ENCODE measurements at regions not wholly inside any gene's neighbourhood (a gene's known extent, or its start where the extent isn't known, plus 50 kb on each side); places are given as distances from the start of the nearest gene placed in this dataset.

GRCh38 chr7:22895140-22895827 is 72.6 kb upstream of the TOMM7 start:
- peaks cover 13% of the 10 kb centered on the region for H3K4me1 Mint-ChIP-seq
- intact Hi-C loops (cut with micrococcal nuclease) = no loop called here
- H3K27ac Mint-ChIP-seq = no peak overlapping the region
- peaks cover 4% of the 10 kb centered on the region for H3K27me3 Mint-ChIP-seq
- DNase-seq = no peak
- no peaks in the 10 kb centered on the region for H3K36me3 Mint-ChIP-seq (ENCODE audit: low read depth)
- H3K4me3 Mint-ChIP-seq = no peak overlapping the region
- peaks cover 8% of the 10 kb centered on the region for H3K9me3 Mint-ChIP-seq

GRCh38 chr7:22894546-22894945 is 71.9 kb upstream of the TOMM7 start:
- H3K9me3 Mint-ChIP-seq = peaks cover 8% of the 10 kb centered on the region
- intact Hi-C loops (cut with micrococcal nuclease) = no loop called here
- peaks cover 4% of the 10 kb centered on the region for H3K27me3 Mint-ChIP-seq
- no peak for DNase-seq
- no peak overlapping the region for H3K4me3 Mint-ChIP-seq
- peaks cover 13% of the 10 kb centered on the region for H3K4me1 Mint-ChIP-seq
- no peaks in the 10 kb centered on the region for H3K36me3 Mint-ChIP-seq (ENCODE audit: low read depth)
- no peak overlapping the region for H3K27ac Mint-ChIP-seq

GRCh38 chr7:22890773-22891172 is 68.1 kb upstream of the TOMM7 start:
- Mint-ChIP-seq H3K27ac (no peak overlapping the region), H3K27me3 (peaks cover 4% of the 10 kb centered on the region), H3K4me1 (peaks cover 15% of the 10 kb centered on the region), H3K9me3 (peaks cover 8% of the 10 kb centered on the region), H3K4me3 (no peak overlapping the region), H3K36me3 (ENCODE audit: low read depth) (no peaks in the 10 kb centered on the region)
- intact Hi-C loops (cut with micrococcal nuclease) = no loop called here
- no peak for DNase-seq

- Mint-ChIP-seq H3K4me1 (peaks cover 43% of the 10 kb centered on the region), H3K4me3 (peak overlapping the region; percentile 66), H3K36me3 (ENCODE audit: low read depth) (peaks cover 6% of the 10 kb centered on the region), H3K27me3 (no peaks in the 10 kb centered on the region), H3K9me3 (peaks cover 11% of the 10 kb centered on the region), H3K27ac (peak overlapping the region; percentile 93)
- DNase-seq = peak; percentile 90
- intact Hi-C loops (cut with micrococcal nuclease) = loop anchor here (1.0 to 10.0 kb wide), 8 partner anchors 31 to 321 kb away; partner anchors contain the start of genes HYCC1 and TOMM7
Measured at GRCh38 chr7:22885797-22886261, 63.2 kb upstream of the TOMM7 start.

GRCh38 chr7:22884911-22885788 is 62.5 kb upstream of the TOMM7 start:
- no peak for DNase-seq
- intact Hi-C loops (cut with micrococcal nuclease) = loop anchor here (1.0 to 10.0 kb wide), 8 partner anchors 30 to 320 kb away; partner anchors contain the start of genes HYCC1 and TOMM7
- Mint-ChIP-seq H3K9me3 (peaks cover 11% of the 10 kb centered on the region), H3K36me3 (ENCODE audit: low read depth) (peaks cover 6% of the 10 kb centered on the region), H3K27me3 (no peaks in the 10 kb centered on the region), H3K27ac (peak overlapping the region; percentile 93), H3K4me1 (peaks cover 45% of the 10 kb centered on the region), H3K4me3 (peak overlapping the region; percentile 66)

GRCh38 chr7:22882106-22882505 is 59.5 kb upstream of the TOMM7 start:
- H3K27me3 Mint-ChIP-seq = no peaks in the 10 kb centered on the region
- no peak overlapping the region for H3K4me3 Mint-ChIP-seq
- intact Hi-C loops (cut with micrococcal nuclease) = loop anchor here (10.0 kb wide), 2 partner anchors 217 to 317 kb away; no protein-coding TSS in a partner anchor
- no peak for DNase-seq
- peak overlapping the region; percentile 7 for H3K27ac Mint-ChIP-seq
- peaks cover 45% of the 10 kb centered on the region for H3K4me1 Mint-ChIP-seq
- H3K9me3 Mint-ChIP-seq = peaks cover 11% of the 10 kb centered on the region
- peaks cover 6% of the 10 kb centered on the region for H3K36me3 Mint-ChIP-seq (ENCODE audit: low read depth)

GRCh38 chr7:22879709-22880306 is 57.2 kb upstream of the TOMM7 start:
- intact Hi-C loops (cut with micrococcal nuclease) = loop anchor here (10.0 kb wide), 2 partner anchors 215 to 315 kb away; no protein-coding TSS in a partner anchor
- Mint-ChIP-seq H3K4me1 (peaks cover 31% of the 10 kb centered on the region), H3K36me3 (ENCODE audit: low read depth) (peaks cover 6% of the 10 kb centered on the region), H3K9me3 (peaks cover 11% of the 10 kb centered on the region), H3K27me3 (no peaks in the 10 kb centered on the region), H3K27ac (no peak overlapping the region), H3K4me3 (no peak overlapping the region)
- DNase-seq = no peak

- no peak for DNase-seq
- intact Hi-C loops (cut with micrococcal nuclease) = no loop called here
- peaks cover 26% of the 10 kb centered on the region for H3K4me1 Mint-ChIP-seq
- H3K36me3 Mint-ChIP-seq (ENCODE audit: low read depth) = peaks cover 6% of the 10 kb centered on the region
- no peak overlapping the region for H3K4me3 Mint-ChIP-seq
- peaks cover 6% of the 10 kb centered on the region for H3K9me3 Mint-ChIP-seq
- H3K27ac Mint-ChIP-seq = no peak overlapping the region
- no peaks in the 10 kb centered on the region for H3K27me3 Mint-ChIP-seq
Measured at GRCh38 chr7:22879280-22879679, 56.6 kb upstream of the TOMM7 start.

- H3K27me3 Mint-ChIP-seq = no peaks in the 10 kb centered on the region
- intact Hi-C loops (cut with micrococcal nuclease) = no loop called here
- H3K9me3 Mint-ChIP-seq = no peaks in the 10 kb centered on the region
- no peak overlapping the region for H3K27ac Mint-ChIP-seq
- no peak for DNase-seq
- peaks cover 17% of the 10 kb centered on the region for H3K4me1 Mint-ChIP-seq
- H3K4me3 Mint-ChIP-seq = no peak overlapping the region
- H3K36me3 Mint-ChIP-seq (ENCODE audit: low read depth) = no peaks in the 10 kb centered on the region
Measured at GRCh38 chr7:22876986-22877729, 54.5 kb upstream of the TOMM7 start.

- intact Hi-C loops (cut with micrococcal nuclease) = no loop called here
- no peak for DNase-seq
- Mint-ChIP-seq H3K4me1 (peaks cover 8% of the 10 kb centered on the region), H3K27me3 (no peaks in the 10 kb centered on the region), H3K9me3 (no peaks in the 10 kb centered on the region), H3K36me3 (ENCODE audit: low read depth) (no peaks in the 10 kb centered on the region), H3K27ac (no peak overlapping the region), H3K4me3 (no peak overlapping the region)
Measured at GRCh38 chr7:22875470-22875869, 52.8 kb upstream of the TOMM7 start.

GRCh38 chr7:22874904-22875303 is 52.3 kb upstream of the TOMM7 start:
- peaks cover 2% of the 10 kb centered on the region for H3K36me3 Mint-ChIP-seq (ENCODE audit: low read depth)
- H3K4me3 Mint-ChIP-seq = no peak overlapping the region
- no peaks in the 10 kb centered on the region for H3K27me3 Mint-ChIP-seq

More at GRCh38 chr7:22874904-22875303, 52.3 kb upstream of the TOMM7 start:
- H3K4me1 Mint-ChIP-seq = peaks cover 7% of the 10 kb centered on the region
- H3K27ac Mint-ChIP-seq = no peak overlapping the region
- intact Hi-C loops (cut with micrococcal nuclease) = no loop called here
- no peaks in the 10 kb centered on the region for H3K9me3 Mint-ChIP-seq
- DNase-seq = no peak
